ENCODE measurements at regions not wholly inside any gene's neighbourhood (a gene's known extent, or its start where the extent isn't known, plus 50 kb on each side); places are given as distances from the start of the nearest gene placed in this dataset.
"Not testable (repeated sequence)": the region's sequence is repeated elsewhere in the genome, so short reads cannot be mapped to it uniquely, and the experiment has no call there.

DNA sequence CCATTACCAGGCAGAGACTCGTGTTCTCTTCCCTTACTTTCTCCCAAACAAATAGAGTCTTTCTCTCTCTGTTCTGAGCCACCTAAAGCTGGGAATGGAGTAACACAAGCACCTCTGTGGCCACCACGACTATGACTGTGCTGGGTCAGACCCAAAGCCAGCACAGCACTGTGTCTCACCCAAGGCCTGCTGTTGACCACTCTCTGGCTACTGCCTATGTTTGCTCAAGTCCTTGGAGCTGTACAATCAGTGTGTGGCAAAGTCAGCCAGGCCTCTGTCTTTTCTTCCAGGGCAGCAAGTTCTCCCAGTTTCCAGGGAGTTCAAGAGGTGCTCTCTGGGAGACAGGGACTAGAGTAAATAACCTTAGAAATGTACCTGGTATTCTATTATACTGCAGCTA, 239.4 kb downstream of the FAM47A start:
- no peak overlapping the region for H3K27ac ChIP-seq
- CTCF ChIA-PET = no interaction called here
- POLR2A ChIA-PET (ENCODE audit: low non-redundant PET) = no interaction called here
- TF ChIP-seq, protein P1, sequence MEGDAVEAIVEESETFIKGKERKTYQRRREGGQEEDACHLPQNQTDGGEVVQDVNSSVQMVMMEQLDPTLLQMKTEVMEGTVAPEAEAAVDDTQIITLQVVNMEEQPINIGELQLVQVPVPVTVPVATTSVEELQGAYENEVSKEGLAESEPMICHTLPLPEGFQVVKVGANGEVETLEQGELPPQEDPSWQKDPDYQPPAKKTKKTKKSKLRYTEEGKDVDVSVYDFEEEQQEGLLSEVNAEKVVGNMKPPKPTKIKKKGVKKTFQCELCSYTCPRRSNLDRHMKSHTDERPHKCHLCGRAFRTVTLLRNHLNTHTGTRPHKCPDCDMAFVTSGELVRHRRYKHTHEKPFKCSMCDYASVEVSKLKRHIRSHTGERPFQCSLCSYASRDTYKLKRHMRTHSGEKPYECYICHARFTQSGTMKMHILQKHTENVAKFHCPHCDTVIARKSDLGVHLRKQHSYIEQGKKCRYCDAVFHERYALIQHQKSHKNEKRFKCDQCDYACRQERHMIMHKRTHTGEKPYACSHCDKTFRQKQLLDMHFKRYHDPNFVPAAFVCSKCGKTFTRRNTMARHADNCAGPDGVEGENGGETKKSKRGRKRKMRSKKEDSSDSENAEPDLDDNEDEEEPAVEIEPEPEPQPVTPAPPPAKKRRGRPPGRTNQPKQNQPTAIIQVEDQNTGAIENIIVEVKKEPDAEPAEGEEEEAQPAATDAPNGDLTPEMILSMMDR (conservative IDR thresholded peaks at IDR 0.05; ENCODE audit: low read depth) = no peak
- DNase-seq (ENCODE audit: low spot score) = no peak

DNA sequence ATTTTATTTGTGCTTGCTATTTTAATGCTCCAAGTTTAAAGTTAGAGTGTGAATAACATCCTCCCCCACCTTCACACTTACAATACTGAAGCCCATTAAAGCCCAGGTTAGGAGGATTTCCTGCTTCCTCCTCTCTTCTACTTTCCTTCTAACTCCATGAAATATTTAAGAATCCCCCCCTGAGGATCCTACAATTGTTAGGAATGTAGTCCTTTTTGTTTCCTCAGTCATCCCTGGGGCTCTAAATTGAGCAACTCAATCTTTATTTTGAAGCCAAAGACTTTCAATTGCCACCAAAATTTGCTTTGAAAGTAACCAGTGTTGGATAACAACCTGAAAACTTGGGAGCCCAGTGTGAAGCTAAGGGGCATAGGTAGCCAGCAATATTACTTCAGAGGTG, 276.9 kb downstream of the FAM47A start:
- ChIA-PET POLR2A (ENCODE audit: low non-redundant PET) (no interaction called here), CTCF (no interaction called here)
- TF ChIP-seq, protein P1 (conservative IDR thresholded peaks at IDR 0.05; ENCODE audit: low read depth) = no peak
- no peak overlapping the region for H3K27ac ChIP-seq
- DNase-seq (ENCODE audit: low spot score) = no peak

DNA sequence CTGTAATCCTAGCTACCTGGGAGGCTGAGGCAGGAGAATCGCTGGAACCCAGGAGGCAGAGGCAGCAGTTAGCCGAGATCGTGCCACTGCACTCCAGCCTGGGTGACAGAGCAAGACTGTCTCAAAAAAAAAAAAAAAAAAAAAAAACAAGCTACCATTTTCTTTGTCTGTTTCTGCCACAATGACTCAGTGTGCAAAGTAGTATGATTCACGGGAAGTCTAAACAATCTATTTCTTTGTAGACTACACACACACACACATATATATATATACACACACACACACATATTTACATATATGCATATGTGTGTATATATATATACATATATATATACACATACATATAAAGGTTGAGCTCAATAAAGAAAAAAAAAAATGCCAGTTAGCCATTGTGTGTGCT, 280.0 kb downstream of the FAM47A start:
- H3K27ac ChIP-seq; DNase-seq (ENCODE audit: low spot score); POLR2A ChIA-PET (ENCODE audit: low non-redundant PET); CTCF ChIA-PET: not testable (repeated sequence)

DNA sequence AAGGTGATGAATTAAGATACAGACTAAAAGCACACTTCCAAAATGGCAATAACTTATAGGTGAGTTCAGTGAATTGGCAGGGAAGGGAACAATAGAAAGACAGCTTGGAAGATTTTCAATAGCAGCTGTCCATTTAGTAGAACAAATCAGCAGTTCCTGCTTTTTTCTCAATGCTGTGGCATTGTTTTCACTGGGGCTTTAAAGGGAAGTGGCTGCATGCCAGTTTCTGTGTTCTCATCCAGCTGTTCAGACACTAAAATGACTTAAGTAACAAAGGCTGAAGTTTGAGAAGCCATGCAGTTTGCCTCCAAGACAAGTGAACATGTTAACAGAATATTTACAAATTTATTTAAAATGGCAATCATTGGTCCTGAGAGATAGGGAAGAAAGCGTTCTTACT, 291.9 kb downstream of the FAM47A start:
- ChIA-PET POLR2A (ENCODE audit: low non-redundant PET) (no interaction called here), CTCF (no interaction called here)
- TF ChIP-seq, protein P1 (conservative IDR thresholded peaks at IDR 0.05; ENCODE audit: low read depth) = no peak
- H3K27ac ChIP-seq = no peak overlapping the region
- DNase-seq (ENCODE audit: low spot score) = no peak

DNA sequence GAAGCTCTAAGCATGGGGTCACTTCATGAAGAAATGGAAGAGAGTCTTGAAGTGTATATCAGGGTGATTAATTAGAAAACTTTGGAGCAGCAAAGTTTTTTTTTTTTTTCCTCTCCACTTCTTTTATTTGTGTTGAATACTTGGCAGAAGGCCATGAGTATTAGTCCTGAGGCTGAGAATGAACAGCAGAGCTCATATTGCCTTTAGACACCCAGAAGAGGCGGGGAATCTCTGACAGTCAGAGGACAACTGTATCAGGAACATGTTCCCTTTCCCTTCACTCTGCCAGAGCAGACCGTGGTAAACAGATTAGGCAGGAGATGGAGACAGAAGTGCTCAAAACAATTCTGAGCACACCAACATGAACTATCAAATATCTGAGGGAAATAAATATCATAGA, 300.9 kb downstream of the FAM47A start:
- TF ChIP-seq, protein P1 (conservative IDR thresholded peaks at IDR 0.05; ENCODE audit: low read depth) = no peak
- H3K27ac ChIP-seq = no peak overlapping the region
- no peak for DNase-seq (ENCODE audit: low spot score)
- CTCF ChIA-PET = no interaction called here
- POLR2A ChIA-PET (ENCODE audit: low non-redundant PET) = no interaction called here

DNA sequence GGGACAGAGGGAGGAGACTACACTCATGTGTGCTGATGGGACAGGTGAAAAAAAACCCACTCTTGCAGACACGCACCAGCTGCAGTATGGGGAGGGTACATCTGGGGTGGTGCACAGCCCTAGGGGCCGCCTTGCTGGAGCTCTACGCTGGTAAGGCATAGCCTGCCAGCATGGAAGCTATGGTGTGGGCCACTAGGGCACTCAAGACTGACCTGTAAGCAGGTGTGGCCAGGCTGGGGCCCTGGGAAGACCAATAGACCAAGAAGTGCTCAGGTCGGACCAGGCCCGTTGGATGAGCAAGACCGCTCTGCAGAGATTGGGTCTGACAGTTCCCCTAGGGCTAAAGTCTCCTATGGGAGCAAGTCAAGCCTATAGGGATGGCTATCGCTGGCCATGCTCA, 314.8 kb downstream of the FAM47A start:
- ChIA-PET CTCF (no interaction called here), POLR2A (ENCODE audit: low non-redundant PET) (no interaction called here)
- TF ChIP-seq, protein P1 (conservative IDR thresholded peaks at IDR 0.05; ENCODE audit: low read depth) = no peak
- H3K27ac ChIP-seq = no peak overlapping the region
- no peak for DNase-seq (ENCODE audit: low spot score)

DNA sequence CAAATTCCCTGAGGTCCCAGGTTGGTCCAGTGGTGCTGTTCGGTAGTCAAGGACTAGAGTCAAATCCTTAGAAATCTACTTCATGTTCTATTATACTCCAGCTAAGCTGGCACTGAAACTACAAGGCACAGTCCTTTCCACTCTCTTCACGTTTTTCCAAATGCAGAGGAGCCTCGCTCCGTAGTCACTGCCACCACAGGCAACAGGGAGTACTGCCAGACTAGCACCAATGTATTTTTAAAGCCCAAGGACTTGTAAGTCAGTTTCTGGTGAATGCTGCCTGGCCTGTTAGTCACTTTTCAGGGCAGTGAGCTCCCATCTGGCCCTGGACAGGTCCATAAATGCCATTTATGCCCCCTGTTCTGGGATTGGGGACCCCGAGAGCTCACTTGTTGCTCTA, 323.5 kb downstream of the FAM47A start:
- ChIA-PET CTCF (no interaction called here), POLR2A (ENCODE audit: low non-redundant PET) (no interaction called here)
- TF ChIP-seq, protein P1 (conservative IDR thresholded peaks at IDR 0.05; ENCODE audit: low read depth) = no peak
- no peak overlapping the region for H3K27ac ChIP-seq
- no peak for DNase-seq (ENCODE audit: low spot score)
